ENCODE measurements at regions not wholly inside any gene's neighbourhood (a gene's known extent, or its start where the extent isn't known, plus 50 kb on each side); places are given as distances from the start of the nearest gene placed in this dataset.

GRCh38 chr15:61753018-61753710 is 307.1 kb downstream of the VPS13C start:
- TF ChIP-seq, protein P1, sequence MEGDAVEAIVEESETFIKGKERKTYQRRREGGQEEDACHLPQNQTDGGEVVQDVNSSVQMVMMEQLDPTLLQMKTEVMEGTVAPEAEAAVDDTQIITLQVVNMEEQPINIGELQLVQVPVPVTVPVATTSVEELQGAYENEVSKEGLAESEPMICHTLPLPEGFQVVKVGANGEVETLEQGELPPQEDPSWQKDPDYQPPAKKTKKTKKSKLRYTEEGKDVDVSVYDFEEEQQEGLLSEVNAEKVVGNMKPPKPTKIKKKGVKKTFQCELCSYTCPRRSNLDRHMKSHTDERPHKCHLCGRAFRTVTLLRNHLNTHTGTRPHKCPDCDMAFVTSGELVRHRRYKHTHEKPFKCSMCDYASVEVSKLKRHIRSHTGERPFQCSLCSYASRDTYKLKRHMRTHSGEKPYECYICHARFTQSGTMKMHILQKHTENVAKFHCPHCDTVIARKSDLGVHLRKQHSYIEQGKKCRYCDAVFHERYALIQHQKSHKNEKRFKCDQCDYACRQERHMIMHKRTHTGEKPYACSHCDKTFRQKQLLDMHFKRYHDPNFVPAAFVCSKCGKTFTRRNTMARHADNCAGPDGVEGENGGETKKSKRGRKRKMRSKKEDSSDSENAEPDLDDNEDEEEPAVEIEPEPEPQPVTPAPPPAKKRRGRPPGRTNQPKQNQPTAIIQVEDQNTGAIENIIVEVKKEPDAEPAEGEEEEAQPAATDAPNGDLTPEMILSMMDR (IDR thresholded peaks at IDR 0.05; ENCODE audit: low read depth, low read length): no peak
- no peaks in the 10 kb centered on the region for H3K9me3 ChIP-seq (ENCODE audit: control insufficient read depth, insufficient read depth, low read length)
- no peak overlapping the region for H3K4me3 ChIP-seq (ENCODE audit: low read depth, low read length)
- H3K27me3 ChIP-seq (ENCODE audit: control insufficient read depth, insufficient read depth, low read length): peaks cover 4% of the 10 kb centered on the region
- H3K27ac ChIP-seq (ENCODE audit: low read depth, low read length): no peak overlapping the region
- no peak for DNase-seq (ENCODE audit: low read depth, low spot score)
- POLR2A ChIA-PET: no interaction called here
- CTCF ChIA-PET: interaction anchor here (0.6 kb wide), 1 partner anchor 524 kb away, joined by 3 read pairs; the partner anchor contains the start of gene RORA

DNA sequence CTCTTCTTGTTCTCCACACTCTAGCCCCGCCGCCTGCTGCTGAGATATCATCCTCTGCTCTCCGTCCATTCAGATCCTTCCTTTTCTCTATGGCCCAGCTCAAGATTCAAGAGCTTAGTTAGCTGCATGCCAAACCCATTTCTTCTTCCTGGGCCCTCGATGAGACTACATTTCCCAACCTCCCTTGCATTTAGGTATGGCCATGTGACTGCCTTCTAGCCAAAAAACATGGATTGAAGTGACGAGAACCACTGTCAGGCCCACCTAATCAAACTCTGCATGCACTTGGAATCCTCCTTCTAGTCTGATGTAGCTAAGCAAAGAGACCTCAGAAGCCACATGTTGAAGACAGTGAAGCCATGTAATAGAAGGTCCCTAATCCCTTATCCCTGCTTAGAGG is 308.2 kb downstream of the VPS13C start:
- H3K27ac ChIP-seq (ENCODE audit: low read depth, low read length): no peak overlapping the region
- peaks cover 4% of the 10 kb centered on the region for H3K27me3 ChIP-seq (ENCODE audit: control insufficient read depth, insufficient read depth, low read length)
- ChIA-PET CTCF (no interaction called here), POLR2A (no interaction called here)
- TF ChIP-seq, protein P1 (IDR thresholded peaks at IDR 0.05; ENCODE audit: low read depth, low read length): no peak
- H3K9me3 ChIP-seq (ENCODE audit: control insufficient read depth, insufficient read depth, low read length): no peaks in the 10 kb centered on the region
- DNase-seq (ENCODE audit: low read depth, low spot score): no peak
- H3K4me3 ChIP-seq (ENCODE audit: low read depth, low read length): no peak overlapping the region

- H3K9me3 ChIP-seq (ENCODE audit: control insufficient read depth, insufficient read depth, low read length): no peaks in the 10 kb centered on the region
- no peak for DNase-seq (ENCODE audit: low read depth, low spot score)
- CTCF ChIA-PET: no interaction called here
- POLR2A ChIA-PET: no interaction called here
- H3K27me3 ChIP-seq (ENCODE audit: control insufficient read depth, insufficient read depth, low read length): peaks cover 3% of the 10 kb centered on the region
- no peak overlapping the region for H3K4me3 ChIP-seq (ENCODE audit: low read depth, low read length)
- TF ChIP-seq, protein P1 (IDR thresholded peaks at IDR 0.05; ENCODE audit: low read depth, low read length): no peak
- H3K27ac ChIP-seq (ENCODE audit: low read depth, low read length): no peak overlapping the region
These were observed 309.8 kb downstream of the VPS13C start for GRCh38 chr15:61750271-61751084.

GRCh38 chr15:61749169-61749568 is 311.1 kb downstream of the VPS13C start:
- ChIA-PET CTCF (no interaction called here), POLR2A (no interaction called here)
- TF ChIP-seq, protein P1 (IDR thresholded peaks at IDR 0.05; ENCODE audit: low read depth, low read length): no peak
- Histone ChIP-seq H3K27me3 (ENCODE audit: control insufficient read depth, insufficient read depth, low read length) (peaks cover 2% of the 10 kb centered on the region), H3K9me3 (ENCODE audit: control insufficient read depth, insufficient read depth, low read length) (no peaks in the 10 kb centered on the region), H3K27ac (ENCODE audit: low read depth, low read length) (no peak overlapping the region), H3K4me3 (ENCODE audit: low read depth, low read length) (no peak overlapping the region)
- no peak for DNase-seq (ENCODE audit: low read depth, low spot score)

DNA sequence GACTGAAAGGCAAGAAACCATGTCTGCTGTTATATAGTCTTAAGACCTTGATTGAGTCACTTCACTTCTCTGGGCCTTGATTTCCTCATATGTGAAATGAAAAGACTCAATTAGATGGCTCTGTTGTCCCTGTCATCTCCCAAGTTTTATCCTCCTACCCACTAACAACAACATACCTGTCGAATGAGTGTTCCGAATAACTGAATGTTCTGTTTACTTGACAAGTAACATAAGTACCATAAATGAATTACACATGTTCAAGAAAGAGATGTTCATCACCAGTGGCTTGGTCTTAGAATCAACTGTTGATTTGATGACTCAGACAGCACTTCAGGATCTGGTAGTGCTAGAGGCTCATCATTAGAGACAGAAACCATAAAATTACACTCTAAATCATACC is 311.7 kb downstream of the VPS13C start:
- Histone ChIP-seq H3K27ac (ENCODE audit: low read depth, low read length) (no peak overlapping the region), H3K4me3 (ENCODE audit: low read depth, low read length) (no peak overlapping the region), H3K27me3 (ENCODE audit: control insufficient read depth, insufficient read depth, low read length) (no peaks in the 10 kb centered on the region), H3K9me3 (ENCODE audit: control insufficient read depth, insufficient read depth, low read length) (no peaks in the 10 kb centered on the region)
- ChIA-PET POLR2A (no interaction called here), CTCF (no interaction called here)
- no peak for DNase-seq (ENCODE audit: low read depth, low spot score)
- TF ChIP-seq, protein P1 (IDR thresholded peaks at IDR 0.05; ENCODE audit: low read depth, low read length): no peak

Data from AG04450 (cell line).